Gastrocnemius medialis (tissue), 4 donors: ENCODE measurements at regions not wholly inside any gene's neighbourhood (a gene's known extent, or its start where the extent isn't known, plus 50 kb on each side); places are given as distances from the start of the nearest gene placed in this dataset.
"Not testable (repeated sequence)": the region's sequence is repeated elsewhere in the genome, so short reads cannot be mapped to it uniquely, and the experiment has no call there.

Experiments used
- ATAC-seq, 2 donors: fragments of 150-250 bp; one replicate each; pipeline ENCODE4 v1.9.1; 2016
- DNase-seq, 2 donors: peaks; one replicate each; pipeline ENCODE4 v3.0.0-alpha.2; 2019
- H3K27ac ChIP-seq, 4 donors: fragments of 200-600 bp; sonication (generic); 1 replicate in 1 of 4; 2 replicates in 3 of 4; pipeline ENCODE4 v1.5.1; 2016 to 2018; ENCODE audit warnings: mild to moderate bottlenecking in 2 of 4, moderate library complexity in 1 of 4
- H3K27me3 ChIP-seq, 3 donors: fragments of 200-600 bp; sonication (generic) in 2 of 3; 1 replicate in 1 of 3; 2 replicates in 2 of 3; pipeline versions ENCODE4 v1.5.1 to v1.6.0; 2016 to 2019; ENCODE audit warnings: mild to moderate bottlenecking in 1 of 3, moderate library complexity in 1 of 3
- H3K36me3 ChIP-seq, 2 donors: fragments of 200-600 bp; sonication (generic) in 1 of 2; one replicate each; pipeline ENCODE4 v1.5.1; 2017 to 2018
- H3K4me1 ChIP-seq, 2 donors: fragments of 200-600 bp; sonication (generic) in 1 of 2; one replicate each; pipeline ENCODE4 v1.5.1; 2016 to 2017; ENCODE audit warnings: mild to moderate bottlenecking in 2 of 2
- H3K4me3 ChIP-seq, 4 donors: fragments of 200-600 bp; sonication (generic) in 3 of 4; 1 replicate in 1 of 4; 2 replicates in 3 of 4; pipeline ENCODE4 v1.5.1; 2016 to 2019; ENCODE audit warnings: mild to moderate bottlenecking in 2 of 4
- H3K9me3 ChIP-seq, 3 donors: fragments of 200-600 bp; sonication (generic) in 2 of 3; 1 replicate in 1 of 3; 2 replicates in 2 of 3; pipeline ENCODE4 v1.5.1; 2016 to 2019
- POLR2A ChIP-seq, 2 donors: fragments of 450-650 bp; IDR thresholded peaks; one replicate each; pipeline ENCODE4 v1.6.1; 2017; ENCODE audit warnings: antibody characterized with exemption in 2 of 2, mild to moderate bottlenecking in 2 of 2, moderate library complexity in 2 of 2
- in situ Hi-C, 4 donors: fragments of 200-750 bp; cut with MboI; loops; one replicate each; pipeline versions ENCODE4 v1.15.0 to v1.8.0; 2017; ENCODE audit warnings: low sequenced_read_pairs in 4 of 4
- intact Hi-C: fragments of 100-400 bp; cut with DNase I; formaldehyde crosslinking; loops from one replicate; pipeline ENCODE4 v1.15.1; 2023; ENCODE audit warnings: low total_unique reads
- TF ChIP-seq, protein P1 (sequence below), 5 experiments: fragments of 450-650 bp in 3 of 5; fragments of 200-600 bp in 2 of 5; sonication (generic) in 2 of 5; IDR thresholded peaks in 4 of 5; conservative IDR thresholded peaks in 1 of 5; 1 replicate in 4 of 5; 2 replicates in 1 of 5; pipeline ENCODE4 v1.5.1; 2016 to 2019; ENCODE audit warnings: antibody characterized with exemption in 5 of 5, mild to moderate bottlenecking in 3 of 5, moderate library complexity in 3 of 5

DNA sequence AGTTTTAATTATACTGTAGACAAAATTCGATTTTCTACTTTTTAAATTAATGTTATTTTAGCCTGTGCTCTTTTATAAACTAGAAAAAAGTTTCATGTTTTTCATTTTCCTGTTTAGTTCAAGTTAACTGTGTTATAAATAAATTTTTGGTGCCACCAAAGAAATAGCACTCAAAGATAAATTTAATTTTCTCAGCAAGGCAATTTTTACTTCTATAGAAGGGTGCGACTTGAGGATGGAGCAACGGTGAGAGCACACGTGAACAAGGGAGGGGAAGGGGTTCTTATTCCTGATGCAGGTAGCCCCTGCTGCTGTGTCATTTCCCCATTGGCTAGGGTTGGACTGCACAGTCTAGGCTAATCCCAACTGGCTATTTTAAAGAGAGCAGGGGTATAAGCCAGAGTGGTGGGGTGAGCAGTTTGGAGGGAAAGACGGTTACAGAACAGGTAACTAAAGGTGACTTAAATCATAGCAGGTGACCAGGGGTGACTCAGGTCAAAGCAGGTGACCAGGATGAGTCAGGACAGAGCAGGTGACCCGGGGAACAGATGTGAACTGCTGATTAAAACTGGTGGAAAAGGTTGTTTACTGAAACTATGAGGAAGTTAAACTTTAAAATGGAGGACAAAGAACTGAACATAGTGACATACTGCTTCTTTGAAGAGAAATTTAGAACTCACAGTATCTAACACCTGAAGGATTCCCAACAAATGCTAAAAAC, 104.6 kb upstream of the GPBP1 start:
- TF ChIP-seq, protein P1, sequence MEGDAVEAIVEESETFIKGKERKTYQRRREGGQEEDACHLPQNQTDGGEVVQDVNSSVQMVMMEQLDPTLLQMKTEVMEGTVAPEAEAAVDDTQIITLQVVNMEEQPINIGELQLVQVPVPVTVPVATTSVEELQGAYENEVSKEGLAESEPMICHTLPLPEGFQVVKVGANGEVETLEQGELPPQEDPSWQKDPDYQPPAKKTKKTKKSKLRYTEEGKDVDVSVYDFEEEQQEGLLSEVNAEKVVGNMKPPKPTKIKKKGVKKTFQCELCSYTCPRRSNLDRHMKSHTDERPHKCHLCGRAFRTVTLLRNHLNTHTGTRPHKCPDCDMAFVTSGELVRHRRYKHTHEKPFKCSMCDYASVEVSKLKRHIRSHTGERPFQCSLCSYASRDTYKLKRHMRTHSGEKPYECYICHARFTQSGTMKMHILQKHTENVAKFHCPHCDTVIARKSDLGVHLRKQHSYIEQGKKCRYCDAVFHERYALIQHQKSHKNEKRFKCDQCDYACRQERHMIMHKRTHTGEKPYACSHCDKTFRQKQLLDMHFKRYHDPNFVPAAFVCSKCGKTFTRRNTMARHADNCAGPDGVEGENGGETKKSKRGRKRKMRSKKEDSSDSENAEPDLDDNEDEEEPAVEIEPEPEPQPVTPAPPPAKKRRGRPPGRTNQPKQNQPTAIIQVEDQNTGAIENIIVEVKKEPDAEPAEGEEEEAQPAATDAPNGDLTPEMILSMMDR (IDR thresholded peaks at IDR 0.05 in 4 of 5, conservative IDR thresholded peaks at IDR 0.05 in 1 of 5), result no peak
- TF ChIP-seq POLR2A (IDR thresholded peaks at IDR 0.05), result no peak
- H3K4me1 ChIP-seq, result no peaks in the 10 kb centered on the region
- intact Hi-C loops, result no loop called here
- ATAC-seq (no peak), DNase-seq (no peak)
- no peaks in the 10 kb centered on the region for H3K9me3 ChIP-seq
- no peaks in the 10 kb centered on the region for H3K36me3 ChIP-seq
- no peaks in the 10 kb centered on the region for H3K27me3 ChIP-seq
- in situ Hi-C loops, result no loop called here
- H3K27ac ChIP-seq, result no peak overlapping the region
- no peak overlapping the region for H3K4me3 ChIP-seq

DNA sequence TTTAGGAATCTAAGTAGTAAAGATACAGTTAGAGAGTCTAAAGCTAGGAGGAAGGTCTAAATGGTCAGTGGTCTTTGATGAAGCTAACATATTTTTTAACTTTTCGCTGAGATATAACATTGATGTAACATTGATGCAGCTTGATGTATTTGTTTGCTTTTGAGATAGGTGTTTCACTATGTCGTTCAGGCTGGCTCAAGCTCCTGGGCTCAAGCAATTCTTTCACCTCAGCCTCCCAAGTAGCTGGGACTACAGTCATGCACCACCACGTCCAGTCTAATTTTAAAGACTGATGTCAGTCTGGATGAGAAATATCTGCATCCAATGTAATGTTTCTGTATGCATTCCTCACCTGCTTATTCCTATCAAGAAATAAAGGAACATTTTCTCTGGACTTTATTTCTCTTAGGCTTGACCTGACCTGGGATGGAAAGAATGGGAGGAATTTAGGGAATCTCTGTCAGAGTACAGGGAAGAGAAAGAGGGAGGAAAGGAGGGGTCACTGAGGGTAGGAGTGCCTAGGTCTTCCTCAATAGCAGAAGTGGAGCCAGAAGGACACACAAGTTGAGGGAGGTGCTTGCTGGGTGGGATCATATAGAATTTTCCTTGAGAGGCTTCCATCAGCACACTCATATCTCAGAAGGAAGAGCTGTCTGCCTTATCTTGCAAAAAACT, 101.5 kb upstream of the GPBP1 start:
- Histone ChIP-seq H3K9me3 (no peaks in the 10 kb centered on the region), H3K4me3 (no peak overlapping the region), H3K4me1 (no peaks in the 10 kb centered on the region), H3K27me3 (no peaks in the 10 kb centered on the region), H3K36me3 (no peaks in the 10 kb centered on the region), H3K27ac (no peak overlapping the region)
- ATAC-seq (no peak), DNase-seq (no peak)
- intact Hi-C loops (no loop called here), in situ Hi-C loops (no loop called here)
- no peak for TF ChIP-seq POLR2A (IDR thresholded peaks at IDR 0.05)
- TF ChIP-seq, protein P1 (IDR thresholded peaks at IDR 0.05 in 4 of 5, conservative IDR thresholded peaks at IDR 0.05 in 1 of 5), result no peak

DNA sequence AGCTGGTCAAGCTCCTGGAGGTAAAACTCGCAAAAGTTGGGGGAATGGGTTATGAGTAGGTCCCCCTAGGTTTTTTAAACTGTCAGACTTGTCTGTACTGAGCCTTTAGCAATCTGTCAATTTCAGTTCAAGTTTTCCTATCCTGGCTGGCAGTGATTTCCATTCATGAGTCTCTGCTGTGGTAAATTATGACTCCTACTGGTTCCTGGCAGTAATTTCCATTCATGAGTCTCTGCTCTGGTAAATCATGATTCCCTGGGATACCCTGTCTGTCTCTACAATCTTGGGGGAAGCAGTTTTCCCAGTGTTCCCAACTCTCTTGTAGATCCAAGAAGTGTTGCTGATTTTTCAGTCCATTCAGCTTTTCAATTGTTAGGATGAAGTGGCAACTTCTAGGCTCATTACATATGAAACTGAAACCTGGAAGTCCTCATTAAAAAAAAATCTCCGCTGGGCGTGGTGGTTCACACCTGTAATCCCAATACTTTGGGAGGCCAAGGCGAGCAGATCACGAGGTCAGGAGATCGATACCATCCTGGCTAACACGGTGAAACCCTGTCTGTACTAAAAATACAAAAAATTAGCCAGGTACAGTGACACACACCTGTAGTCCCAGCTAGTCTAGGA, 91.3 kb upstream of the GPBP1 start:
- in situ Hi-C loops (no loop called here), intact Hi-C loops (no loop called here)
- Histone ChIP-seq H3K4me1 (no peaks in the 10 kb centered on the region), H3K4me3 (no peak overlapping the region), H3K27ac (no peak overlapping the region), H3K36me3 (no peaks in the 10 kb centered on the region), H3K9me3 (no peaks in the 10 kb centered on the region), H3K27me3 (no peaks in the 10 kb centered on the region)
- ATAC-seq, result no peak
- no peak for TF ChIP-seq POLR2A (IDR thresholded peaks at IDR 0.05)
- TF ChIP-seq, protein P1 (IDR thresholded peaks at IDR 0.05 in 4 of 5, conservative IDR thresholded peaks at IDR 0.05 in 1 of 5), result no peak
- no peak for DNase-seq

DNA sequence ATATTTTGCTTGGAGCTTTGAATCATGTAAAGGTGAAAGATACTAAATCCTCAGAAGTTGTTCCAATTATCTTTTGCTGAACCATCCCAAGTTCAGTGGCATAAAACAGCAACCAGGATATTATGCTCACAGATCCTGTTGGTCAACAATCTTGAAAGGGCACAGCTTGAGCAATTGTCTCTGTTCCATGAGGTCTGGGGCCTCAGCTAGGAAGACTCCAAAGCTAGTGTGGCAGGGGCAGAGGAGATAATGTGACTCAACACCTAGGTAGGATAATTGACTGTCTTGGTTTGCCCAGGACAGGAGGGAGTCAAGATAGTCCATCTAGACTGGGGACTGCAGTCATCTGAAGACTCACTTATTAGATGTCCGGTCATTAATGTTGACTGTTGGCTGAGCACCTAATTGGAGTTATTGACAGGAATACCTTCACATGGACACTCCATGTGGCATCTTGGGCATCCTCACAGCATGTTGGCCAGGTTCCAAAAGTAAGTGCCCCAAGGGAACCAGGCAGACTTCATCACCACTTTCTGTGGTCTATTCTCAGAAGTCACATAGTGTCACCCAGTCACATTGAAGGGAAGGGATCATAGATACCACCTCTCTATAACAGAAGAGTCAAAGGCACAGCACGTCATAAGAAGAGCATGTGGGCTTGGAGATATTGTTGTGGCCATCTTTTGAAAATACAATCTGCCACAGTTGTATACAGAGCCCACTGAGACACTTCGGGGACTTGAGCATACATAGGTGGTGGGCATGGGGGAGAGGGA, 88.4 kb upstream of the GPBP1 start:
- TF ChIP-seq, protein P1 (IDR thresholded peaks at IDR 0.05 in 4 of 5, conservative IDR thresholded peaks at IDR 0.05 in 1 of 5), result no peak
- no peak for TF ChIP-seq POLR2A (IDR thresholded peaks at IDR 0.05)
- Histone ChIP-seq H3K4me3 (no peak overlapping the region), H3K9me3 (no peaks in the 10 kb centered on the region), H3K27ac (no peak overlapping the region), H3K4me1 (no peaks in the 10 kb centered on the region), H3K36me3 (no peaks in the 10 kb centered on the region), H3K27me3 (no peaks in the 10 kb centered on the region)
- intact Hi-C loops, result no loop called here
- ATAC-seq, result no peak
- in situ Hi-C loops, result no loop called here
- DNase-seq, result no peak

DNA sequence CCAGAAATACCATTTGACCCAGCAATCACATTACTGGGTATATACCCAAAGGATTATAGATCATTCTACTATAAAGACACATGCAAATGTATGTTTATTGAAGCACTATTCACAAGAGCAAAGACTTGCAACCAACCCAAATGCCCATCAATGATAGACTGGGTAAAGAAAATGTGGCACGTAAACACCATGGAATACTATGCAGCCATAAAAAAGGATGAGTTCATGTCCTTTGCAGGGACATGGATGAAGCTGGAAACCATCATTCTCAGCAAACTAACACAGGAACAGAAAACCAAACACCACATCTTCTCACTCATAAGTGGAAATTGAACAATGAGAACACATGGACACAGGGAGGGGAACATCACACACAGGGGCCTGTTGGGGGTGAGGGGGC, 85.9 kb upstream of the GPBP1 start:
- H3K4me3 ChIP-seq, in situ Hi-C loops: not testable (repeated sequence)

More for the DNA sequence above, 85.9 kb upstream of the GPBP1 start:
- H3K9me3 ChIP-seq, ATAC-seq, H3K27ac ChIP-seq, intact Hi-C loops, DNase-seq, H3K36me3 ChIP-seq, H3K27me3 ChIP-seq, H3K4me1 ChIP-seq: not testable (repeated sequence)
